Mammary epithelial cell (primary cell): ENCODE measurements at regions not wholly inside any gene's neighbourhood (a gene's known extent, or its start where the extent isn't known, plus 50 kb on each side); places are given as distances from the start of the nearest gene placed in this dataset.

ENCODE experiments used
- CTCF ChIP-seq, 2 donors: IDR thresholded peaks in 1 of 2; conservative IDR thresholded peaks in 1 of 2; 2 replicates each; pipeline ENCODE4 v1.5.1; 2011 to 2012; ENCODE audit warnings: inconsistent platforms in 2 of 2, low read length in 2 of 2, mild to moderate bottlenecking in 2 of 2, control low read depth in 1 of 2, low read depth in 1 of 2; ENCODE audit not compliant: insufficient read depth in 1 of 2; ENCODE audit errors: extremely low read depth in 1 of 2
- EZH2 ChIP-seq: IDR thresholded peaks from 2 replicates; pipeline ENCODE4 v1.6.1; 2012; ENCODE audit warnings: low read length, inconsistent platforms, borderline replicate concordance

GRCh38 chr1:195979646-195980045 lies 628.6 kb downstream of the KCNT2 start:
- TF ChIP-seq CTCF (conservative IDR thresholded peaks at IDR 0.05 in 1 of 2, IDR thresholded peaks at IDR 0.05 in 1 of 2; ENCODE audit: extremely low read depth in 1 of 2, insufficient read depth in 1 of 2, low read depth in 1 of 2, low read length in 2 of 2): no peak
- TF ChIP-seq EZH2: no peak
